OCI-LY1 (cell line): ENCODE measurements at regions not wholly inside any gene's neighbourhood (a gene's known extent, or its start where the extent isn't known, plus 50 kb on each side); places are given as distances from the start of the nearest gene placed in this dataset.

Experiments used
- CTCF ChIP-seq: fragments of 200-600 bp; sonication (generic), shearing (Covaris generic); IDR thresholded peaks from 2 replicates; pipeline ENCODE4 v1.5.1; 2017; ENCODE audit warnings: mild to moderate bottlenecking, antibody characterized with exemption, low read length, moderate library complexity, mixed read lengths
- EZH2 ChIP-seq: fragments of 200-600 bp; sonication (generic), shearing (Covaris generic); IDR thresholded peaks from 2 replicates; pipeline ENCODE4 v1.8.0; 2017; ENCODE audit warnings: borderline replicate concordance, mixed run types, mild to moderate bottlenecking, antibody characterized with exemption, low read length, moderate library complexity, mixed read lengths

GRCh38 chr2:146602383-146602782 is 1242.4 kb upstream of the ACVR2A start:
- TF ChIP-seq CTCF (no peak), EZH2 (no peak)
